IgD-negative memory B cell (primary cell): ENCODE measurements at regions not wholly inside any gene's neighbourhood (a gene's known extent, or its start where the extent isn't known, plus 50 kb on each side); places are given as distances from the start of the nearest gene placed in this dataset.

Source experiments
- H3K27ac Mint-ChIP-seq, 3 donors: one replicate each; pipeline ENCODE4 v1.8.0; 2020 to 2022; ENCODE audit warnings: mild to moderate bottlenecking in 3 of 3, mixed read lengths in 3 of 3, moderate library complexity in 1 of 3
- H3K27me3 Mint-ChIP-seq: one replicate; pipeline ENCODE4 v1.8.0; 2021; ENCODE audit warnings: mixed read lengths
- H3K36me3 Mint-ChIP-seq: one replicate; pipeline ENCODE4 v1.8.0; 2020; ENCODE audit warnings: mild to moderate bottlenecking, mixed read lengths
- H3K4me1 Mint-ChIP-seq, 3 donors: one replicate each; pipeline ENCODE4 v1.8.0; 2020 to 2022; ENCODE audit warnings: mixed read lengths in 3 of 3, mild to moderate bottlenecking in 1 of 3
- H3K4me3 Mint-ChIP-seq, 4 donors: one replicate each; pipeline ENCODE4 v1.8.0; 2020 to 2022; ENCODE audit warnings: mild to moderate bottlenecking in 4 of 4, mixed read lengths in 4 of 4, moderate library complexity in 3 of 4
- H3K9me3 Mint-ChIP-seq, 3 donors: one replicate each; pipeline ENCODE4 v1.8.0; 2020 to 2021; ENCODE audit warnings: mixed read lengths in 3 of 3, mild to moderate bottlenecking in 1 of 3

- H3K36me3 Mint-ChIP-seq, result peaks cover 1% of the 10 kb centered on the region
Measured at GRCh38 chr12:94706250-94706661, 55.9 kb upstream of the TMCC3 start.

GRCh38 chr12:94705676-94706075 lies 55.3 kb upstream of the TMCC3 start:
- Mint-ChIP-seq H3K27ac (peak overlapping the region in 2 of 3 donors; percentile 59 to 67), H3K4me3 (no peak overlapping the region), H3K36me3 (peaks cover 3% of the 10 kb centered on the region), H3K27me3 (no peaks in the 10 kb centered on the region), H3K4me1 (peaks cover 12 to 59% (median 40%) of the 10 kb centered on the region in 3 donors), H3K9me3 (no peaks in the 10 kb centered on the region)

More at GRCh38 chr12:94706250-94706661, 55.9 kb upstream of the TMCC3 start:
- no peaks in the 10 kb centered on the region for H3K9me3 Mint-ChIP-seq
- peaks cover 12 to 55% (median 39%) of the 10 kb centered on the region in 3 donors for H3K4me1 Mint-ChIP-seq
- no peaks in the 10 kb centered on the region for H3K27me3 Mint-ChIP-seq
- peak overlapping the region in 1 of 3 donors; percentile 32 for H3K27ac Mint-ChIP-seq
- H3K4me3 Mint-ChIP-seq, result no peak overlapping the region

GRCh38 chr12:94704452-94705306 lies 54.3 kb upstream of the TMCC3 start:
- H3K27ac Mint-ChIP-seq, result peak overlapping the region in 1 of 3 donors; percentile 67
- peaks cover 6% of the 10 kb centered on the region for H3K36me3 Mint-ChIP-seq
- H3K4me1 Mint-ChIP-seq, result peaks cover 12 to 68% (median 43%) of the 10 kb centered on the region in 3 donors
- H3K9me3 Mint-ChIP-seq, result peaks cover 0 to 3% (median 0%) of the 10 kb centered on the region in 3 donors
- H3K27me3 Mint-ChIP-seq, result no peaks in the 10 kb centered on the region
- H3K4me3 Mint-ChIP-seq, result no peak overlapping the region

- Mint-ChIP-seq H3K4me1 (peaks cover 12 to 60% (median 44%) of the 10 kb centered on the region in 3 donors), H3K4me3 (no peak overlapping the region), H3K27me3 (no peaks in the 10 kb centered on the region), H3K36me3 (peaks cover 15% of the 10 kb centered on the region), H3K27ac (no peak overlapping the region), H3K9me3 (peaks cover 0 to 5% (median 0%) of the 10 kb centered on the region in 3 donors)
Measured at GRCh38 chr12:94702696-94703095, 52.3 kb upstream of the TMCC3 start.

- H3K9me3 Mint-ChIP-seq, result peaks cover 0 to 5% (median 0%) of the 10 kb centered on the region in 3 donors
- H3K36me3 Mint-ChIP-seq, result peaks cover 19% of the 10 kb centered on the region
- H3K27ac Mint-ChIP-seq, result no peak overlapping the region
- H3K27me3 Mint-ChIP-seq, result no peaks in the 10 kb centered on the region
- no peak overlapping the region for H3K4me3 Mint-ChIP-seq
- peaks cover 12 to 65% (median 41%) of the 10 kb centered on the region in 3 donors for H3K4me1 Mint-ChIP-seq
Measured at GRCh38 chr12:94701711-94702110, 51.4 kb upstream of the TMCC3 start.

GRCh38 chr12:94700662-94701061 lies 50.3 kb upstream of the TMCC3 start:
- Mint-ChIP-seq H3K4me3 (no peak overlapping the region), H3K36me3 (peaks cover 19% of the 10 kb centered on the region), H3K4me1 (peaks cover 11 to 60% (median 34%) of the 10 kb centered on the region in 3 donors)

More at GRCh38 chr12:94700662-94701061, 50.3 kb upstream of the TMCC3 start:
- Mint-ChIP-seq H3K9me3 (peaks cover 0 to 5% (median 0%) of the 10 kb centered on the region in 3 donors), H3K27ac (no peak overlapping the region), H3K27me3 (no peaks in the 10 kb centered on the region)
